ENCODE measurements at regions not wholly inside any gene's neighbourhood (a gene's known extent, or its start where the extent isn't known, plus 50 kb on each side); places are given as distances from the start of the nearest gene placed in this dataset.

DNA sequence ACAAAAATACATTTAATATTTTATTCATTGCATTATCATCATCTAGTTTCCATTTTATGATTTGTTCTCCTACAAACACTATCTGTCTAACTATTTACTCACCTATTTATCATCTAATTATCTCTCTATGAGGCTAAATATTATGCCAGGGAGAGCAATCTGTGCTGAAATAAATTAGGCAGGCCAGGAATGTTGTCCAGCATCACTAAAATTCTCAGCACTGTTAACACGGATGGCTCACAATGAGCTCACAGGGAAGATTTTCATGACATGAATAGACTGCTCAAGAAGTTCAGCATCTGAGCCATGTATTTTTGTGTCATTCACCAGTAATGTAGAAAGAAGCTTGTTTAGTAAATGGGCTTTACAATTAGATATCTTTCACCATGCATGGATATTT lies 1277.2 kb downstream of the GRIK2 start:
- TF ChIP-seq SIN3A (IDR thresholded peaks at IDR 0.05; ENCODE audit: borderline replicate concordance, insufficient read depth, low read depth, low read length) = no peak
- no peak for TF ChIP-seq CTCF (IDR thresholded peaks at IDR 0.05)
- TF ChIP-seq POLR2AphosphoS5 (IDR thresholded peaks at IDR 0.05; ENCODE audit: low read depth, low read length) = no peak
- no peak for TF ChIP-seq REST (IDR thresholded peaks at IDR 0.05; ENCODE audit: insufficient read depth in 1 of 2, low read depth in 2 of 2, low read length in 1 of 2)
- no peak for TF ChIP-seq TCF7L2 (IDR thresholded peaks at IDR 0.05; ENCODE audit: low read depth, low read length)
- DNase-seq (ENCODE audit: low read depth, low spot score) (no peak), ATAC-seq (no peak)
- H3K4me1 ChIP-seq (ENCODE audit: control insufficient read depth, insufficient read depth, low read length) = no peaks in the 10 kb centered on the region
- in situ Hi-C loops (cut with HindIII; ENCODE audit: low pct_unique_long_range_greater_than_20kb, low sequenced_read_pairs) (no loop called here), intact Hi-C loops (cut with micrococcal nuclease; ENCODE audit: unreplicated experiment) (no loop called here)
- no peaks in the 10 kb centered on the region for H3K9me3 ChIP-seq (ENCODE audit: control insufficient read depth, insufficient read depth, low read depth, low read length)
- no peak overlapping the region for H3K4me3 ChIP-seq (ENCODE audit: low read depth in 2 of 2, low read length in 2 of 2)
- ChIA-PET CTCF (no interaction called here), POLR2A (no interaction called here)
- no peaks in the 10 kb centered on the region for H3K36me3 ChIP-seq (ENCODE audit: control insufficient read depth, insufficient read depth, low read length)
- no peaks in the 10 kb centered on the region for H3K27me3 ChIP-seq (ENCODE audit: control insufficient read depth, insufficient read depth, low read length)
- no TSS peak for BruUV-seq (replicated peaks)
- H3K27ac ChIP-seq (ENCODE audit: low read length) = no peak overlapping the region

DNA sequence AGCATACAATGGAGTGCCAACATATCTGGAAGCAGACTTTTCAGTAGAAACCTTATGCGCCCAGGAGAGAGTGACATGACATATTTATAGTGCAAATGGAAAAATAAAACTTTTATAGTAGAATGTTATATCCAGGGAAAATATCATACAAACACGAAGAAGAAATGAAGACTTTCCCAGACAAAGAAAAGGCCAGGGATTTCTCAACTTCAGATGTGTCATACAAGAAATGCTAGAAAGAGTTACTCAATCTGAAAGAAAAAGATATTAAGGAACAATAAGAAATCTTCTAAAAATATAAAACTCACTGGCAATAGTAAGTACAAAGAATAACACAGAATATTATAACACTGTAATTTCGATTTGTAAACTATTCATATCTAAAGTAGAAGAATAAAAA lies 1269.3 kb downstream of the GRIK2 start:
- Histone ChIP-seq H3K4me3 (ENCODE audit: low read depth in 2 of 2, low read length in 2 of 2) (no peak overlapping the region), H3K36me3 (ENCODE audit: control insufficient read depth, insufficient read depth, low read length) (no peaks in the 10 kb centered on the region), H3K27ac (ENCODE audit: low read length) (no peak overlapping the region), H3K4me1 (ENCODE audit: control insufficient read depth, insufficient read depth, low read length) (no peaks in the 10 kb centered on the region), H3K27me3 (ENCODE audit: control insufficient read depth, insufficient read depth, low read length) (no peaks in the 10 kb centered on the region), H3K9me3 (ENCODE audit: control insufficient read depth, insufficient read depth, low read depth, low read length) (no peaks in the 10 kb centered on the region)
- TF ChIP-seq CTCF (IDR thresholded peaks at IDR 0.05) = no peak
- TF ChIP-seq SIN3A (IDR thresholded peaks at IDR 0.05; ENCODE audit: borderline replicate concordance, insufficient read depth, low read depth, low read length) = no peak
- TF ChIP-seq TCF7L2 (IDR thresholded peaks at IDR 0.05; ENCODE audit: low read depth, low read length) = no peak
- no peak for TF ChIP-seq REST (IDR thresholded peaks at IDR 0.05; ENCODE audit: insufficient read depth in 1 of 2, low read depth in 2 of 2, low read length in 1 of 2)
- TF ChIP-seq POLR2AphosphoS5 (IDR thresholded peaks at IDR 0.05; ENCODE audit: low read depth, low read length) = no peak
- in situ Hi-C loops (cut with HindIII; ENCODE audit: low pct_unique_long_range_greater_than_20kb, low sequenced_read_pairs) = no loop called here
- DNase-seq (ENCODE audit: low read depth, low spot score) (no peak), ATAC-seq (no peak)
- intact Hi-C loops (cut with micrococcal nuclease; ENCODE audit: unreplicated experiment) = no loop called here
- ChIA-PET CTCF (no interaction called here), POLR2A (no interaction called here)
- no TSS peak for BruUV-seq (replicated peaks)

All from Panc1 (cell line).